GM11168 (cell line): ENCODE measurements at regions not wholly inside any gene's neighbourhood (a gene's known extent, or its start where the extent isn't known, plus 50 kb on each side); places are given as distances from the start of the nearest gene placed in this dataset.
"Not testable (repeated sequence)": the region's sequence is repeated elsewhere in the genome, so short reads cannot be mapped to it uniquely, and the experiment has no call there.

Experiments used
- in situ Hi-C: fragments of 300-500 bp; cut with MboI; formaldehyde crosslinking; loops from one replicate; pipeline ENCODE4 v1.12.0; 2022; ENCODE audit warnings: low sequenced_read_pairs; ENCODE audit not compliant: unreplicated experiment

GRCh38 chr5:159668556-159668955 is 247.7 kb upstream of the ADRA1B start:
- in situ Hi-C loops = no loop called here

- in situ Hi-C loops = no loop called here
These were observed 246.7 kb upstream of the ADRA1B start for GRCh38 chr5:159669559-159669958.

GRCh38 chr5:159671886-159672285 is 244.4 kb upstream of the ADRA1B start:
- in situ Hi-C loops = no loop called here

GRCh38 chr5:159673538-159673937 is 242.7 kb upstream of the ADRA1B start:
- in situ Hi-C loops = no loop called here

- in situ Hi-C loops = no loop called here
These were observed 237.5 kb upstream of the ADRA1B start for GRCh38 chr5:159678657-159679392.

GRCh38 chr5:159680095-159680494 is 236.2 kb upstream of the ADRA1B start:
- in situ Hi-C loops = no loop called here

GRCh38 chr5:159681661-159682060 is 234.6 kb upstream of the ADRA1B start:
- in situ Hi-C loops = no loop called here

- in situ Hi-C loops = no loop called here
These were observed 233.7 kb upstream of the ADRA1B start for GRCh38 chr5:159682623-159683022.

- in situ Hi-C loops = not testable (repeated sequence)
These were observed 228.4 kb upstream of the ADRA1B start for GRCh38 chr5:159687892-159688291.

- in situ Hi-C loops = no loop called here
These were observed 220.5 kb upstream of the ADRA1B start for GRCh38 chr5:159695741-159696294.

GRCh38 chr5:159697530-159697929 is 218.8 kb upstream of the ADRA1B start:
- in situ Hi-C loops = no loop called here

GRCh38 chr5:159698322-159698721 is 218.0 kb upstream of the ADRA1B start:
- in situ Hi-C loops = no loop called here

- in situ Hi-C loops = no loop called here
These were observed 216.3 kb upstream of the ADRA1B start for GRCh38 chr5:159700016-159700415.

GRCh38 chr5:159702301-159702700 is 214.0 kb upstream of the ADRA1B start:
- in situ Hi-C loops = no loop called here

GRCh38 chr5:159702826-159703225 is 213.5 kb upstream of the ADRA1B start:
- in situ Hi-C loops = no loop called here

- in situ Hi-C loops = no loop called here
These were observed 212.1 kb upstream of the ADRA1B start for GRCh38 chr5:159704160-159704559.

- in situ Hi-C loops = no loop called here
These were observed 210.3 kb upstream of the ADRA1B start for GRCh38 chr5:159705948-159706347.

GRCh38 chr5:159708090-159708489 is 208.2 kb upstream of the ADRA1B start:
- in situ Hi-C loops = no loop called here

GRCh38 chr5:159712672-159713071 is 203.6 kb upstream of the ADRA1B start:
- in situ Hi-C loops = no loop called here

GRCh38 chr5:159713254-159713653 is 203.0 kb upstream of the ADRA1B start:
- in situ Hi-C loops = no loop called here

- in situ Hi-C loops = no loop called here
These were observed 202.5 kb upstream of the ADRA1B start for GRCh38 chr5:159713773-159714172.

GRCh38 chr5:159725475-159725874 is 190.8 kb upstream of the ADRA1B start:
- in situ Hi-C loops = no loop called here
